GM12872 (cell line): ENCODE measurements at regions not wholly inside any gene's neighbourhood (a gene's known extent, or its start where the extent isn't known, plus 50 kb on each side); places are given as distances from the start of the nearest gene placed in this dataset.

Experiments
- TF ChIP-seq, protein P1 (sequence below): IDR thresholded peaks from 3 replicates; pipeline ENCODE4 v1.5.1; 2011; ENCODE audit warnings: low read depth, mild to moderate bottlenecking, low read length, moderate library complexity; ENCODE audit not compliant: insufficient read depth

DNA sequence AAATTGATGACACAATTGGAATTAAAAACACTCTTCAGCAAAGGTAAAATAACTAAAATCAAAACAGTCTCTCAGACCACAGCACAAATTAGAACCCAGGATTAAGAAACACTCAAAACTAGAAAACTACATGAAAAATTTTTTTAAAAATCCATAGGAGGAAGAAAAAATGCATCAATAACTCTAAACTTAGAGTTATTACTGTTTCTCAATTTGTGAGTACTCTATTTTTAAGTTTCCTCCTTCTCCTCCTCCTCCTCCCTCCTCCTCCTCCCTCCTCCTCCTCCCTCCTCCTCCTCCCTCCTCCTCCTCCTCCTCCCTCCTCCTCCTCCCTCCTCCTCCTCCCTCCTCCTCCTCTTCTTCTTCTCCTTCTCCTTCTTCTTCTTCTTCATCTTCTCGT, 1395.7 kb downstream of the STIM2 start:
- TF ChIP-seq, protein P1, sequence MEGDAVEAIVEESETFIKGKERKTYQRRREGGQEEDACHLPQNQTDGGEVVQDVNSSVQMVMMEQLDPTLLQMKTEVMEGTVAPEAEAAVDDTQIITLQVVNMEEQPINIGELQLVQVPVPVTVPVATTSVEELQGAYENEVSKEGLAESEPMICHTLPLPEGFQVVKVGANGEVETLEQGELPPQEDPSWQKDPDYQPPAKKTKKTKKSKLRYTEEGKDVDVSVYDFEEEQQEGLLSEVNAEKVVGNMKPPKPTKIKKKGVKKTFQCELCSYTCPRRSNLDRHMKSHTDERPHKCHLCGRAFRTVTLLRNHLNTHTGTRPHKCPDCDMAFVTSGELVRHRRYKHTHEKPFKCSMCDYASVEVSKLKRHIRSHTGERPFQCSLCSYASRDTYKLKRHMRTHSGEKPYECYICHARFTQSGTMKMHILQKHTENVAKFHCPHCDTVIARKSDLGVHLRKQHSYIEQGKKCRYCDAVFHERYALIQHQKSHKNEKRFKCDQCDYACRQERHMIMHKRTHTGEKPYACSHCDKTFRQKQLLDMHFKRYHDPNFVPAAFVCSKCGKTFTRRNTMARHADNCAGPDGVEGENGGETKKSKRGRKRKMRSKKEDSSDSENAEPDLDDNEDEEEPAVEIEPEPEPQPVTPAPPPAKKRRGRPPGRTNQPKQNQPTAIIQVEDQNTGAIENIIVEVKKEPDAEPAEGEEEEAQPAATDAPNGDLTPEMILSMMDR: no peak

DNA sequence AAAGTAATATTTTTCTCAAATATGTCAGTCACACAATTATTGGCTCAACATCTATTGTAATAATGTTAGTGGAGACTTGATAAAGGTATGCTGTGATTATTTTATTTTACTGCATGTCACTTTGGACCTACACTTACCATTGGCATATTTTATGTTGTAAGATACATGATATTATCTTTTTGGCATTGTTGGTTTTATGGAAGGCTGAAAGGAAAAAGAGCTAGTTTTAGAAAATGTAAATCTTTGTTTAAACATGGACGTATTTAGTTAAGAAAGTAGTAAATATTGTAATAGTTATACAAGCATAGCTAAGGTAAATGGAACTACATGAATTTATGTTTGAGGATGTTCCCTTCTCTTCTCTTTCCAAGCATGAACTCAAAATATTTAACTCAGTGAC, 1399.3 kb downstream of the STIM2 start:
- TF ChIP-seq, protein P1: no peak

DNA sequence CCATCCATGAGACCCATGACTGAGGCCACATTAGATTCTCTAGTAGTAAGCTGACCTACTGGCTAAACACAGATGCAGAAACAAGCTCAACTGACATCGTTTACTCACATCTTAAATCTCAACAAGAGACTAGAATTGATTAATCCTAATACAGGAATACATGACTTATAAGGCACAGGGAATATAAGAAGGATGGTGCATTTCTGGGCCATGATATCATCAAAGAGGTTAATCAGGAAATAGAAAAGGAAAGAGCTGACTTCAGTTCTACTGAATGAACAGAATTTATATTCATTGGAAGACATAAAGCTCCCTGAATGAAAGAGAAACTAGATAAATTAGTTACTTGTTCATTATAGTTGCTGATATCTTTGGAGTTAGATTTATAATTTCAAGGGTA, 1406.5 kb downstream of the STIM2 start:
- TF ChIP-seq, protein P1: no peak

DNA sequence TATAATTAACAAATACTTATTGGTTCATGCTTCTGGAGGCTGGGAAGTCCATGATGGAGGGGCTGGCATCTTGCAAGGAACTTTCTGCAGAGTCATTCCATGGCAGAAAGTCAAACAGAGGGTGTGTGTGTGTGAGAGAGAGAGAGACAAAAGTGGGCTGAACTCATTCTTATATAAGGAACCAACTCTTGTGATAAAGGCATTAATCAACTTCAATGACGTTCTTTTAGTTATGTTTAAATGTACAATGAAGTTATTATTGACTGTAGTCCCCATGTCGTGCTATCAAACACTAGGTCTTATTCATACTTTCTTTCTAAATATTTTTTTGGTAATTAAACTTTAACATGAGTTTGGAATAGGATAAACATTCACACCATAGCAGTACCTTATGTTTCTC, 1408.8 kb downstream of the STIM2 start:
- TF ChIP-seq, protein P1: no peak

GRCh38 chr4:28277931-28278330, 1417.3 kb downstream of the STIM2 start:
- TF ChIP-seq, protein P1: no peak

- TF ChIP-seq, protein P1: no peak
These were observed 1418.0 kb downstream of the STIM2 start for GRCh38 chr4:28278676-28279075.

- TF ChIP-seq, protein P1: no peak
These were observed 1418.6 kb downstream of the STIM2 start for GRCh38 chr4:28279249-28279648.

- TF ChIP-seq, protein P1: no peak
These were observed 1427.2 kb downstream of the STIM2 start for GRCh38 chr4:28287831-28288233.
